MM.1S (cell line): ENCODE measurements at regions not wholly inside any gene's neighbourhood (a gene's known extent, or its start where the extent isn't known, plus 50 kb on each side); places are given as distances from the start of the nearest gene placed in this dataset.

Source experiments
- EZH2 ChIP-seq: fragments of 300-600 bp; sonication (generic); optimal IDR thresholded peaks from 2 replicates; pipeline ENCODE3; 2017; ENCODE audit warnings: low read depth, mild to moderate bottlenecking, antibody characterized with exemption, low read length, mixed read lengths
- EZH2phosphoT487 ChIP-seq: fragments of 300-600 bp; sonication (generic); IDR thresholded peaks from 2 replicates; pipeline ENCODE4 v1.6.1; 2018; ENCODE audit warnings: antibody characterized with exemption, low read length
- TF ChIP-seq, protein P1 (sequence below): fragments of 300-600 bp; sonication (generic); IDR thresholded peaks from 2 replicates; pipeline ENCODE4 v1.5.1; 2016; ENCODE audit warnings: antibody characterized with exemption, low read length, mixed read lengths

DNA sequence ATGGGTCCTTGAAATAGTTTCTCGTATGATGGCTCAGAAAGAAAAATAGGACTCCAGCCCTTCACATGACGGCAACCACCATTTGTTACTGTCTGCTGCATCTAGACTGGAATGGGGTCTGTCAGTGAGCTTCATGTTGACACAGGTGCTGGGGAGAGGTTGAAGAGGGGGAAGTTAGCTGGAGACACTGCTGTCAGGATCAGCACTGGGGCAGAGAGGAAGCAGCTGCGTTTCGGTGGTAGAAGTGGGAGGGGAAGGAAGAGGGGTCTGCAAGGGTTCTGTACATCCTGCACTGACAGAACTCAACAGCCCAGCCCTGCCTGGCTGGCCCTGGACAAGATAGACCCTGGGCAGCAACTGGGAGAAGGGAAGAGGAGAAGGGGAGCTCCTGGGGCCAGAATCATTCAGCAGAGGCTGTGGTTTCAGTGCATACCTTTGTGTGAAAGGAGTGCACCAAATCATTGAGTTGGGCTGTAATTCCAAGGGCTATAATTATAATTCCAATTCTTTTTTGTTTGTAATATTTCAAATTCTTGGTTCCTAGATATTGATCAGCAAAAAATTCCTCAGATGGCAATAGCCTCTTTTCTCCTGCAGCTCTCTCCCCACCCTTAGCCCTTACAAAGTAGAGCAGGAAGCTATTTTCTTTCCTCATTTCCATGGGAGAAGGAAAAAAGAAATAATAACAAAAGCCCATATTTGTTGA is 119.4 kb upstream of the C1GALT1C1 start:
- TF ChIP-seq EZH2phosphoT487 (no peak), EZH2 (no peak)
- TF ChIP-seq, protein P1, sequence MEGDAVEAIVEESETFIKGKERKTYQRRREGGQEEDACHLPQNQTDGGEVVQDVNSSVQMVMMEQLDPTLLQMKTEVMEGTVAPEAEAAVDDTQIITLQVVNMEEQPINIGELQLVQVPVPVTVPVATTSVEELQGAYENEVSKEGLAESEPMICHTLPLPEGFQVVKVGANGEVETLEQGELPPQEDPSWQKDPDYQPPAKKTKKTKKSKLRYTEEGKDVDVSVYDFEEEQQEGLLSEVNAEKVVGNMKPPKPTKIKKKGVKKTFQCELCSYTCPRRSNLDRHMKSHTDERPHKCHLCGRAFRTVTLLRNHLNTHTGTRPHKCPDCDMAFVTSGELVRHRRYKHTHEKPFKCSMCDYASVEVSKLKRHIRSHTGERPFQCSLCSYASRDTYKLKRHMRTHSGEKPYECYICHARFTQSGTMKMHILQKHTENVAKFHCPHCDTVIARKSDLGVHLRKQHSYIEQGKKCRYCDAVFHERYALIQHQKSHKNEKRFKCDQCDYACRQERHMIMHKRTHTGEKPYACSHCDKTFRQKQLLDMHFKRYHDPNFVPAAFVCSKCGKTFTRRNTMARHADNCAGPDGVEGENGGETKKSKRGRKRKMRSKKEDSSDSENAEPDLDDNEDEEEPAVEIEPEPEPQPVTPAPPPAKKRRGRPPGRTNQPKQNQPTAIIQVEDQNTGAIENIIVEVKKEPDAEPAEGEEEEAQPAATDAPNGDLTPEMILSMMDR = no peak
